ENCODE measurements at regions not wholly inside any gene's neighbourhood (a gene's known extent, or its start where the extent isn't known, plus 50 kb on each side); places are given as distances from the start of the nearest gene placed in this dataset.

- H3K4me1 ChIP-seq = no peaks in the 10 kb centered on the region
- no peak overlapping the region for H3K27ac ChIP-seq
- H3K36me3 ChIP-seq = no peaks in the 10 kb centered on the region
- DNase-seq (ENCODE audit: low spot score in 2 of 2) = no peak
- no peak overlapping the region for H3K4me3 ChIP-seq
- no peaks in the 10 kb centered on the region for H3K27me3 ChIP-seq
- 78 to 80% methylated on average over 8 of the region's 8 CpGs for WGBS, 2 donors
- H3K9me3 ChIP-seq = no peaks in the 10 kb centered on the region
- TF ChIP-seq POLR2A (IDR thresholded peaks at IDR 0.05) = no peak
- TF ChIP-seq EP300 (IDR thresholded peaks at IDR 0.05) = no peak
- TF ChIP-seq CTCF (IDR thresholded peaks at IDR 0.05) = no peak
These were observed 636.2 kb downstream of the EPHA4 start for GRCh38 chr2:220935789-220936321.

GRCh38 chr2:220936641-220937197, 635.4 kb downstream of the EPHA4 start:
- Histone ChIP-seq H3K27me3 (no peaks in the 10 kb centered on the region), H3K9me3 (no peaks in the 10 kb centered on the region), H3K27ac (no peak overlapping the region), H3K4me1 (no peaks in the 10 kb centered on the region), H3K4me3 (no peak overlapping the region), H3K36me3 (no peaks in the 10 kb centered on the region)
- no peak for DNase-seq (ENCODE audit: low spot score in 2 of 2)
- WGBS, 2 donors = 45 to 50% methylated on average over 4 of the region's 4 CpGs
- TF ChIP-seq EP300 (IDR thresholded peaks at IDR 0.05) (no peak), CTCF (IDR thresholded peaks at IDR 0.05) (no peak), POLR2A (IDR thresholded peaks at IDR 0.05) (no peak)

GRCh38 chr2:220937245-220937644, 634.9 kb downstream of the EPHA4 start:
- Histone ChIP-seq H3K4me1 (no peaks in the 10 kb centered on the region), H3K27ac (no peak overlapping the region), H3K9me3 (no peaks in the 10 kb centered on the region), H3K36me3 (no peaks in the 10 kb centered on the region), H3K27me3 (no peaks in the 10 kb centered on the region), H3K4me3 (no peak overlapping the region)
- no peak for TF ChIP-seq EP300 (IDR thresholded peaks at IDR 0.05)
- TF ChIP-seq CTCF (IDR thresholded peaks at IDR 0.05) = no peak
- no peak for TF ChIP-seq POLR2A (IDR thresholded peaks at IDR 0.05)
- DNase-seq (ENCODE audit: low spot score in 2 of 2) = no peak
- WGBS, 2 donors = 78% methylated on average over 1 of the region's 1 CpG

- Histone ChIP-seq H3K36me3 (no peaks in the 10 kb centered on the region), H3K4me3 (no peak overlapping the region), H3K9me3 (no peaks in the 10 kb centered on the region), H3K27ac (no peak overlapping the region), H3K27me3 (no peaks in the 10 kb centered on the region), H3K4me1 (no peaks in the 10 kb centered on the region)
- no peak for TF ChIP-seq POLR2A (IDR thresholded peaks at IDR 0.05)
- no peak for TF ChIP-seq CTCF (IDR thresholded peaks at IDR 0.05)
- TF ChIP-seq EP300 (IDR thresholded peaks at IDR 0.05) = no peak
- DNase-seq (ENCODE audit: low spot score in 2 of 2) = no peak
- WGBS, 2 donors = 91 to 94% methylated on average over 11 of the region's 11 CpGs
These were observed 631.5 kb downstream of the EPHA4 start for GRCh38 chr2:220940646-220941045.

GRCh38 chr2:220941683-220942082, 630.4 kb downstream of the EPHA4 start:
- H3K4me3 ChIP-seq = no peak overlapping the region
- no peaks in the 10 kb centered on the region for H3K36me3 ChIP-seq
- no peaks in the 10 kb centered on the region for H3K4me1 ChIP-seq
- no peak for DNase-seq (ENCODE audit: low spot score in 2 of 2)
- no peaks in the 10 kb centered on the region for H3K27me3 ChIP-seq
- no peak for TF ChIP-seq POLR2A (IDR thresholded peaks at IDR 0.05)
- no peak for TF ChIP-seq EP300 (IDR thresholded peaks at IDR 0.05)
- no peak for TF ChIP-seq CTCF (IDR thresholded peaks at IDR 0.05)
- 75 to 85% methylated on average over 1 of the region's 1 CpG for WGBS, 2 donors
- H3K9me3 ChIP-seq = no peaks in the 10 kb centered on the region
- no peak overlapping the region for H3K27ac ChIP-seq
